NCI-H446 (cell line): ENCODE measurements at regions not wholly inside any gene's neighbourhood (a gene's known extent, or its start where the extent isn't known, plus 50 kb on each side); places are given as distances from the start of the nearest gene placed in this dataset.
"Not testable (repeated sequence)": the region's sequence is repeated elsewhere in the genome, so short reads cannot be mapped to it uniquely, and the experiment has no call there.

Experiments
- DNase-seq, 2 experiments: peaks; one replicate each; lab custom pipeline; 2025; lab: John Stamatoyannopoulos, UW

DNA sequence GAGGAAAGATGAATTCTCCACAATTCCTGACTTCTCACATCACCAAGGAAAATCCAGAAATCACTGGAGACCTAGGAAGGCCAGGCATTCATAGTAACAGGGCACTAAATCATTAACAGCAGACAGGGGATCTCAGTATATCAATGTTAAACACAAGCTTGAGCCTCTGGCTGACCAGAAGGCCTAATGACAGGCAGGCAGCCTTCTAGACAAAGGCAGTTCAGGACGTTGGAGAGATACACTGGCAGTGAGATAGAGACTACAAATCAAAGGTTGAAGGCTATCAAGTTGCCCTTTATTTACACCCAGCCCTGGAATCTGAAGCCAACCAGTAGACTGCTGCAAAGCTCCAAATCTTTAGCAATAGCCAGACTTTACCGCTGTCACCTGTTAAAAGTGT is 422.8 kb upstream of the CCL2 start:
- no peak for DNase-seq

DNA sequence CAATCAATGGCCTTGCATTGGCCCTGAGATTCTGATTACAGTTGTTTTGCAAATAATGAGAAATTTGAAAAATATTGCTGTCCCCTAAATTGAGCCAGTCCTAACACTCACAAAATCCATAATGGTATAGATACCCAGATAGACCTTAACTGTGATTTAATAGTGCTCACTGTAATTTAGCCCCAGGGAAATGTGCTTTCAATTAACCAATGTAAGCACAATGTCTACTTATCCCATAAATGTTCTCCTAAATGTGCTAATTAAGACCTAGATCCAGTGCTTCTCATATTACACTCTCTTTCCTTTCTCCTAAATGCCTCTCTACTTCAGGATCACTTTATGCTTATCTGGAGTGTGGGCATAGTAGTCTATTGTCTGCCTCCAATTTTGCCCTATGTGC is 417.8 kb upstream of the CCL2 start:
- no peak for DNase-seq

DNA sequence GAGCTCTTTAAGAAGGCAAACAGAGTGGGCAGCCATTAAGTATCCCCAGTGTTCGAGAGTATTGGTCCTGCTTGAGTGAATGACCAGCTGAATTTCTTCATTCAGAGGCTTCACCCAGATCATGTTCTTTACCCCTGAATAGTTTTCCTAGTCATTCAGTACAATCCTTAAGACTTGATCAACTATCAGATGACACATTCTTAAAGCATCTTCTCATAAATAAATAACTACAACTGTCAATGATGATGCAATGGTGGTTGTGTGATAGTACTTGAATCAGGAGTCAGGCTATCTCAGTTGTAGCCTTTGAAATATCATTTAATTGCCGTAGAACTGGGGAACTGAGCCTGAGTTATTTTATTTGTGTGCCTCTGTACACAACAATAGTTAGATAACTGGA is 416.8 kb upstream of the CCL2 start:
- DNase-seq: no peak

DNA sequence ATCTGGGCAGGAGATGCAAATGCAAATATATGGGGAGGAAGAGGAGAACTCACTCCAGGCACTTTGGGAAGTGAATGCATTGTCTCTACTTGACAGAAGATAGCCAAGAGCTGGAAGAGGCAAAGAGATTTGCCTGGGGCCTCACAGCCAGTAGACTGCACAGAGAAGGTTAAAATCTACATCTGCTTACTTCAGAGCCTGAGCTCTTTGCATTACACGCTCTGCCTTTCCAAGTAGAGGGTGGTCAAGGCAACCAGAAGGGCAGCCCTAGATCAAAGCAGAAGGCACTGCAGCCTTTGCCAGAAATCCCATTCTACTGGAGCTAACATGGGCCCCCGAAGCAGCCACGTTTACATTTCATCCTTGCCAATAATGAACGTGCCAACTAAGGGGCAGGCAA is 407.2 kb upstream of the CCL2 start:
- no peak for DNase-seq

DNA sequence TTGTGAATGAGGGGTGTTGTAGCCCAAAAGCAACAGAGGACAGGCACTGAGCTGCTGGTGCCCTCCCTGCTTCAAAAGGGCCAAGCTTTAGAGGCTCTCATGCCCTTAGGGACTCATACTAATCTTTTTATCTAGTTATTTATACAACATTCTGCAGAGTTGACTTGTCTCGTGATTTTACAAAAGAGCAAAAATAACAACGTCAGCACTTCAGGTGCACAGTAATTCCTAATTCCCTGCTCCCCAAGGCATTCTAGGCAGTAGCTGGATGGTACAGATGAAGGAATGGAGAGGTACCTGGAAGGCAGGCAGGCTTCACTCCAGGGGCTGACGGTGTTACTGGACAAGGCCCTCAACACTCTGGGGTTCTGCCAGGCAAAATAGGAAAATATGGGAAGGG is 406.7 kb upstream of the CCL2 start:
- no peak for DNase-seq

DNA sequence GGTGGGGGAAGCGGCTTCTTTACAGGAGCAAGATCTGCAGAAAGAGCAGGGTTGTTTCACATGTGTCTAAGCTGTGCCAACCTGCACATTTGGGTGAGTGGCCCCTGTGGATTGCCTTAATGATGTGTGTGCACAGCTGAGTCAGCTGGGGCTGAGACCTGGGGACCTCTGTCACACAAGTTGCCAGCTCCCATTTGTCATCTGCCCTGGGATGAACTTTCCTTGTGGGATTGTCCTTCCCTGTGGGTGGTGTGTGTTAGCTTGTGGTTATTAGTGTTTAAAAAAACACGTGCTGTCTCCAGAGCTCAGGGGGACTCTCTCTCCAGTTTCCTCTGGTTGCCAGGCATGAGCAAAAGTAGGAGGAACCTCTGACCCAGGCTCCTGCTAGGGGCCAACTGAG is 400.5 kb upstream of the CCL2 start:
- no peak for DNase-seq

DNA sequence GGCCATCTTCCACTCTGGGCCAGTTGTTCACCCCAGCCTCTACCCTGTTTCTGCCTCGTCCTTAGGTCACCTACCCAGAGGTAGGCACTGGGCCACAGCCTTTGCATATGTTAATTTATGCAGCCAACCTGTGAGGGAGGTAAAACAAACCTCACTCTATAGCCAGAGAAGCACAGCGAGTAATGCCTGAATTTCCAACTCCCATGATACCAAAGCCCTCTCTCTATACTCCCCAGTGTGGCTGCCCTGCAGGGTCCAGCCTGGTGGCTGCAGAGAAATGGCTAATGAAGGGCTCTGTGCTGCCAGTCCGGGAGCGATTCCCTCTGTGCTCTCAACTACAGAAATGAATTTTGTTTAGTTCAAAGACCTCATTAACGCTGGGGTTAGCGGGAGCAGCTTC is 397.0 kb upstream of the CCL2 start:
- DNase-seq: no peak

DNA sequence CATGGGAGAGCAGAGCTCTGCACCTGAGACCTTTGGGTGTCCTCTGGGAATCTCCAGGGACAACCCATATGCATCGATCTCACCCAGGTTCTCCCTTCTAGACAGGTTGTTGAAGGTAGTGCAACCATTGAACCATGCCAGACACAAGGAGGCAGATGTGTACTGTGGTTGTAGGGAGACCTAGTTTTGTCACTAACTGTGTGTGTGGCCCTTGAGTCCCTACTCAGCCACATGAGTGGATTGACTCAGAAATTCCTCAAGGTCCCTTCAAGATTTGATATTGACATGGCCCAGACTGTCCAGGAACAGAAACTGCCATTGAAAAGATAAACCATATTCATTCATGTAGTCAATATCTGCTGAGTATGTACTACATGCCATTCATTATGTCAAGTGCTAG is 396.4 kb upstream of the CCL2 start:
- no peak for DNase-seq

DNA sequence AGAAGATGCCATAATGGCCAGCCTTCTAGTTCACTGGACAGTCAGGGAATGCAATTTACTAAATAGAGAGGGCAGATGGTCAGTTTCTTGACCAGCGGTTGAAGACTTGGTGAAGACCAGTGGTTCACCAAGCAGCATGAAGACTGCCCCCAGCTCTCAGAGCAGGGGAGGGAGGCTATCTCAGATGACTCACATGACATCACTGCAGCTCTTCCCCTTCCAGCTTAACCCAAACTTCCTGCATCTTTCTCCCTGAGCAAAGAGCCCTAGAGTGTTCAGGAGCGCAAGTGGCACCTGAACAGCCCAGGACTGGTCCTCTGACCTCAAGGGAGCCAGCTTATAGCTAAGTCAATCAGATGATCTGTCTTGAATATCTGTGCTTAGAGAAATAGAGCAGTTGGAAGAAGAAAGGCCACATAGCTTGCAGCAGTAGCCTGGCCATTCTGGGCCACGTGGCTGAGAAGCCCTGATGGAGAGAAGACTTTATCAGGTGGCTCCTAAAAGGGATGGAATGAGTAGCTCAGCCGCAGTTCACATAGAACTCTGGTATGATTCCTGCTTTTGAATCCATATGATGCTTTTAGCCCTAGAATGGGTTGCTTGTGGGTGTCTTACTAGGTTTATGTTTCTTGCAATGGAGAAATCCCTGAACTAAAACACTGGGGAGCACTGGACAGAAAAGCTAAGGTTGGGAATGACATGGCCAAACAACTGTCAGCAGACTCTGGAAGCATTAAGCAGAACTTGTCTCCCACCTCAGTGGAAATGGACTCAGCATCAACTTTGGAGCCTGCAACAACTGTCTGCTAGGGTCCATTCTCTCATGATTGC is 392.1 kb upstream of the CCL2 start:
- no peak for DNase-seq

DNA sequence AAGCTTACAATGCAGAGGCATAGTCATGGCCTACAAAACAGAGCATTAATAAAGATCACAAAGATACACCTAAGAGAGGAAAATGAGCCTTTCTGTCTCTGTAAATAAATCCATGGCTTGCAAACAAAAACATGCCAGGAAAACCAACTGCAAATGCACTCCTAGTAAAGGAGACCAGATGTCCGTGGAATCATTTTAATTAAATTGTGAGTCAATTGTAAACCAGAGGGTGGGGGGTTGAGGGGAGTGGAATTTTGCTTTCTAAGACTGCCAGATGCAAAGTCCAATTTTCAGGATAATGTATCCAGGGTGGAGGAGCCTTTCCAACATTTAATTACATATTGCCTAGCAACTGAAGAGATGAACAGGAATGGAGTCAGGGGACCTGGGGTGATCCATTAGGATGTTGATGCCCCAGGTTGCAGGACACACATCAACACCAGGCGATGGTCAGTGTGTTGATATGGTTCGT is 390.3 kb upstream of the CCL2 start:
- no peak for DNase-seq

DNA sequence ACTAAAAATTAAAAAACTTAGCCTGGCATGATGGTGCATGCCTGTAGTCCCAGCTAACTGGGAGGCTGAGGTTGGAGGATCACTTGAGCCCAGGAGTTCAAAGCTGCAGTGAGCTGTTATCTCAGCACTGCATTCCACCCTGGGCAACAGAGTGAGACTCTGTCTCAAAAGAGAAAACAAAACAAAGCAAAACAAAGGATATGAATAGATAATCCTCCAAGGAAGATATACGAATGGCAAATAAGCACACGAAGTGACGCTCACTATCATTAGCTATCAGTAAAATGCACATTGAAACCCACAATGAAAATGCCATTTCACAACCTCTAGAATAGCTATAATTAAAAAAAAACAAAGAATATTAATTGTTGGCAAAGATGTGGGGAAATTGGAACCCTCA is 386.2 kb upstream of the CCL2 start:
- no peak for DNase-seq

DNA sequence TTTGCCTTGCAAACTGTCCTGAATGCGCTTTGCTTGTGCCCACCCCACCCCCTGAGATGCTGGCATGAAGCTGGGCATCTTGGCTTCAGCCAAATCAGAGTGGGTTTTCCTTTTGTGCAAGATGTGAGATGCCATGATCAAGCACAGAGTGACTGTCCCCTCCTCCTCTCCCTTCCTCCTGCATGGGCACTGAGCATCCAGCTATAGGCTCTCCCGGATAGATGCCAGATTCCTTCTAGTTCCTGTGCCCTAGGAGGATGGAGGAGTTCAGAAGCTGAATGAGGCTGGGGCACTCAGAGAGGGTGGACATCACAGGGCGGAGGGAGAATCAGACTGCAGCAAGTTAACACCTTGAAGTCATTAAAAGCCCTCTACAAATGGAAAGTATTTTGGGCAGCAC is 384.1 kb upstream of the CCL2 start:
- no peak for DNase-seq

DNA sequence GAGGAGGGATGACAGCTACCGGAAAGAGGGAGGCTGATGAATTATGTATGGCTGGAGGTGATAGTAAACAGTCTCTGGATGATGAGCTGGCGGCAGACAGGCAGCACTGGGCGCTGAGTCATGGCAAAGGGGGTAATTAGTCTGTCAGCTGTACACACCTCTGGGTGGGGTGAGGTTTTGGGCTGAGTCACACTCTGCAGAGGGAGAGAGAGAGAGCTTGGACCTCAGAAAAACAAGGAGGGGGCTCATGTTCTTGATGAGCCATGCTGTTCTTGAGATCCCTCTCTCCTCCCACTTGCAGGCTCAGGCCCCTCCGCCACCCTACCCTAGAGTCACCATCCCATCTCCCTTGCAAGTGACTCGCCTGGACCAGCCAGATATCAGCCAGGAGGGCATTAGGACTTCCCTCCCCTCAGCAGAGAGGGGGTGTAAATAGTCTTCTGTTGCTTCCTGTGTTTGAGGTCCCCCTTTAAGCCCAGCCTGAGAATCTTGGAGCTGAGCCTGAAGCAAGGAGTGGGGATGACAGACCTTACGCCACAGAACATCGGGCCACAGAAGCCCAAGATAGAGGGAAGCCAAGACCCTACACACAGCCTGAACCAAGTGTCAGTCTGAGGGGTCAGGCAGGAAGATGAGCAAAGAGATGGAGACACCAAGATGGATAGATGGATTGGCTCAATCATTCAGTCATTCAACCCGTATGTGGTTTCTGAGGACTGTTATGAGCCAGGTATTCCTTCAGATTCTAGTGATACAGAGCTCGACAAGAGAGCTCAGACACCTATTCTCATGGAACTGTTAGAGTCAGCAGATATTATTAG is 383.2 kb upstream of the CCL2 start:
- no peak for DNase-seq

DNA sequence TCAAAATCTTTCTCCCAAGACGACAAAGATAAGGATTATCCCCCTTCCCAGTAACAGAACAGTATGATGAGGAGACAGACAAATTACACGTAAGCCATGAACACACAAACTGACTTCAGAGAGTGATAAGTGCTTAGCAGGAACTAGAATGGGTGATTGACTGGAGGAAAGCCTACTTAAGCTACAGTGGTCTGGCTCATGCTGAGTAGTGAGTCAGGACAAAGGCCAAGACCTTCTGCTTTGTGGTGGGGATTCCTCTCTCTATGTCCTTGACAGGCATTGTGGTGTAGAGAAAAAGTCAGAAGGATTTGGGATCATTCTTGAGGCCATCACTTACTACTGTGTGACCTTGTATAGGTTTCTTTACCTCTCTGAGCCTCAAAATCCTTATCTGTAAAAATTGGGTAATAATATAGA is 381.9 kb upstream of the CCL2 start:
- DNase-seq: no peak

DNA sequence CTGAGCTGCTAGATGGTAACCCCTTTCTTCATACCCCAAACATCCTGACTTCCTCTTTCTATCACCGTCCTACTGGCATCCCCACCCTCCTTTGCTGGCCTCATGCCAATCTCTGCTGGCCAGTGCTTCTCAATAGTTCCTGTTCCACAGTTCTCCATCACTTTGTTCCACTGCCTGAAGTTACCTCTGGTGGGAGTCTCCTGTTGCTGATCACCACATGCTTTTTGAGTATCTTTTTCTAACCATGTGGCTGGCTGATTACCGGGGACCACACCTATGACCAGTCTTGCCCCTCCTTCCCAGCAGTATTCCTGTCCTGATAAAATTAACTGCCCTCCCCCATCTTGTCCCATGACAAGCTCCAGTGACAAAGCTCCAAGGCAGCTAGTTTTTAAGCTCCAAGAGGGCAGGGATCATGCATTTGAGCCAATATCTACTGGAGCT is 380.4 kb upstream of the CCL2 start:
- DNase-seq: no peak

DNA sequence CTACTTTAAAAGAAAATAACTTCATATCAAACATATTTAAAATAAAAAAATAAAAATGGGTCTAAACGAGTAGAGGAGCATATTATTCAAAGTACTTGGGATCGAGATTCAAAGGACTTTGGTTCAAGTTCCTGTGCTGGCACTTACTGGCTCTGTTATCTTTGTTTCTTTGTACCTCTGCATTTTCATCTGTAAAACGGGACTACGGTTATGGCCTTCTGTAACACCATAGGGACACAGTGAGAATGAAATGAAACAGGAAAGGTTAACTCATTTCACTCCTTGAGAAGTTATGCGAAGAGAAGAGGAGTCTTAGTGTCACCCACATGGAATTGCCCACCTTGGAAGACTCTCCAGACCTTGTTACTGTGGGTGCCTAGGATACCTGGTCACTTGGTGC is 379.1 kb upstream of the CCL2 start:
- no peak for DNase-seq

DNA sequence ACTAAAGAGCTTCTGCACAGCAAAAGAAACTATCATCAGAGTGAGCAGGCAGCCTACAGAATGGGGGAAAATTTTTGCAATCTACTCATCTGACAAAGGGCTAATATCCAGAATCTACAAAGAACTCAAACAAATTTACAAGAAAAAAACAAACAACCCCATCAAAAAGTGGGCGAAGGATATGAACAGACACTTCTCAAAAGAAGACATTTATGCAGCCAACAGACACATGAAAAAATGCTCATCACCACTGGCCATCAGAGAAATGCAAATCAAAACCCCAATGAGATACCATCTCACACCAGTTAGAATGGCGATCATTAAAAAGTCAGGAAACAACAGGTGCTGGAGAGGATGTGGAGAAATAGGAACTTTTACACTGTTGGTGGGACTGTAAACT is 372.8 kb upstream of the CCL2 start:
- not testable (repeated sequence) for DNase-seq

DNA sequence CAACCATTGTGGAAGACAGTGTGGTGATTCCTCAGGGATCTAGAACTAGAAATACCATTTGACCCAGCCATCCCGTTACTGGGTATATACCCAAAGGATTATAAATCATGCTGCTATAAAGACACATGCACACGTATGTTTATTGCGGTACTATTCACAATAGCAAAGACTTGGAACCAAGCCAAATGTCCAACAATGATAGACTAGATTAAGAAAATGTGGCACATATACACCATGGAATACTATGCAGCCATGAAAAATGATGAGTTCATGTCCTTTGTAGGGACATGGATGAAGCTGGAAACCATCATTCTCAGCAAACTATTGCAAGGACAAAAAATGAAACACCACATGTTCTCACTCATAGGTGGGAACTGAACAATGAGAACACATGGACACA is 372.4 kb upstream of the CCL2 start:
- not testable (repeated sequence) for DNase-seq

DNA sequence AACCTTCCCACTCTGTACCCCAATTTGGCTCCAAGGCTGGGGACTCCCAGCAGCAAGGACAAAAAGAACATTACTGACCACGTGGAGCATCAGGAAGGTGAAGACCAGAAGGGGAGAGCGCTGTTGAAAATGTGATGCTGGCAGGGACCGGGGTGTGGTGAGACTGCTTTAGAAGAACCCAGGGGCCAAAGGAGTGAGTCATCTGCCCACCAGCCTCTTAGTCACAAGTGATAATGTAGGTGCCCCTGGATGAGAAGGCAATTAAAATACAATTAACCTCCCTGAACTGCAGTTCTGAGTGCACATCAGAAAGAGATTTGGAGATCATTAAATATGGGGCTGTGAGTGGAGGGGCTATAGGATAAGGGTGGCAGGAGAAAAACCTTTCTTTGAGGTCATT is 366.6 kb upstream of the CCL2 start:
- no peak for DNase-seq

DNA sequence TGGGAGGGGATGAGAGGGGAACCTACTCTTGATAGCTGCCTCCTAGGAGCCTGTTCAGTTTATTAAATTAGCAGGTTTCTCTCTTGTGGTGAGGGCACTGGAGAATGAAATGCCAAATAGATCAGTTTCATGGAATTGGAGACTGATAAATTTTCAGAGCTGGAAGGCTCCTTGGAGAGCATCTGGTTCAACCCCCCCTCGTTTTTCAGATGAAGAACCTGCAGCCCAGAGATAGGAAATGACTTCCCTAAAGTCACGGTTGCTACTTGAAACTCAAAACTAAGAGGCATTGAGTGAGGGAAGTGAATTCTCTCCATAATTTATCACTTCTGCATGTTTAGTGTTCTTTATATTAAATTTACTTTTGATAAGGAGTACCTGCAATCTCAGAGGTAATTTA is 366.0 kb upstream of the CCL2 start:
- DNase-seq: no peak

DNA sequence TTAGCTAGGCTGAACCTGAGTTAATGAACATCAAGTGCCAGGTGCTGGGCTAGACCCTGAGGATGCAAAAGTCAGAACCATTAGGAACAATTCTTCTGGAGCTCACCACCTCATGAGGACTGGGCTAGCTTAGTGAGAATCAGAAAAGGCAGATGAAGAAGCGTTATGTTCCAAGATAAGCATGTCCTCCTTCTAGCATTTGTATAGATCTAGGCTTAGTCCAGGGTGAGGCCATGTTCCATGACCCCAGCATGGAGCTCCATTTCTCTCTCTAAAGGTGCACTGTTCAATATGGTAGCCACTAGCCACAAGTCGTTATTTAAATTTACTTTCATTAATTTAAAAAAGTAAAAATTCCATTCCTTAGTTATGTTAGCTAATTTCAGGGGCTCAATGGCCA is 365.3 kb upstream of the CCL2 start:
- DNase-seq: no peak

DNA sequence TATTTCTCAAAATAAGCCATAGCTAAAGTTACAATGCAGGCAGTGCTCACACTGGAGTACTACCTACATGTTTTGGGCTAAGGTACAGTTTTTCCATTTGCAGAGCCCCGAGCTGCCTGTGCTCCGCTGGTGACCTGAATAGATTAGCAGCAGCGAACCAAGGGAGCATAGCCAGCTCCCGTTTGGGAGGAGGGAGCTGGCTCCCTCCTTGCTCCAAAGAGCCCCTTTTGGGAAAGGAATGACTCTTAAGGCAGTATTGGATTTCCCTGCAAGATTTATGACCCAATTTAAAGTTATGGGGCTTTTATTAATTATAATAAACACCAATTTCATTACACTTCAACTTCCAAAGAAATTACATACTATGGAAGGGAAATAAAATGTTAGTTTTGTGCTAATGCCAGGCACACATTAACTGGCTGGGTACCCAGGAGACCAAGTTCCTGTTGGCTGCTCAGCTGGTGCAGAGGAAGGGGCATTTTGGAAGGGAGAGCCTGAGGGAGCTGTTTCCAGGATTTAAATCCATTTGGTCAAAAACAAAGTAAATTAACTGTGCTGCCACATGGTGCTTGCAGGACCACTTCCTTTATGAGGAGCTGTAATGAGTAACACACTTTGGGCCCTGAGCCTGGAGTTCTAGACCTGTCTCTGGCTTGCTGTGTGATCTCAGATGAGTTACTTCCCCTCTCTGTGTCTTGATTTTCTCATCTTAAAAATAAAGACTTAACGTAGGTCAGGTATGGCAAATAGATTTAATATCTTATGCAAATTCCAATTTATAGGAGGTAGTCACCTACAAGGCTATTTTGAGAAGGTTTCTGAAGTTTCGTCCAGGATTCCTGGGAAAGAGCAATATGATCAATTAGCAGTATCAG is 362.1 kb upstream of the CCL2 start:
- no peak for DNase-seq
